CD4-positive, CD25-positive, alpha-beta regulatory T cell (primary cell): ENCODE measurements at regions not wholly inside any gene's neighbourhood (a gene's known extent, or its start where the extent isn't known, plus 50 kb on each side); places are given as distances from the start of the nearest gene placed in this dataset.
A peak's percentile ranks its signal among the peaks of the same experiment; 100 is the strongest.
"Not testable (repeated sequence)": the region's sequence is repeated elsewhere in the genome, so short reads cannot be mapped to it uniquely, and the experiment has no call there.

Source experiments
- ATAC-seq, 2 donors: fragments of 150-1000 bp; cut with Tn5 transposase; one replicate each; pipeline ENCODE4 v1.10.0; 2021; ENCODE audit warnings: low read depth in 2 of 2, moderate number of reproducible peaks in 2 of 2, moderate library complexity in 1 of 2
- DNase-seq, 3 donors: peaks; one replicate each; pipeline versions ENCODE4 v3.0.0 to v3.0.0-alpha.2; 2012 to 2022; ENCODE audit warnings: mixed read lengths in 1 of 3
- H3K27ac ChIP-seq: one replicate; pipeline ENCODE4 v1.7.0; 2013; ENCODE audit warnings: mild to moderate bottlenecking, low read length; ENCODE audit not compliant: insufficient read depth, poor library complexity, severe bottlenecking
- H3K27me3 ChIP-seq: one replicate; pipeline ENCODE4 v1.7.0; 2013; ENCODE audit warnings: low read length; ENCODE audit not compliant: control insufficient read depth, insufficient read depth
- H3K36me3 ChIP-seq: one replicate; pipeline ENCODE4 v1.7.0; 2013; ENCODE audit warnings: mild to moderate bottlenecking, low read length, moderate library complexity; ENCODE audit not compliant: control insufficient read depth, insufficient read depth
- H3K4me1 ChIP-seq: 2 replicates; pipeline ENCODE4 v1.7.0; 2013; ENCODE audit warnings: mild to moderate bottlenecking, low read length; ENCODE audit not compliant: insufficient read depth, control insufficient read depth, poor library complexity, severe bottlenecking
- H3K4me3 ChIP-seq: one replicate; pipeline ENCODE4 v1.7.0; 2013; ENCODE audit warnings: low read depth, mild to moderate bottlenecking, low read length, moderate library complexity
- H3K9me3 ChIP-seq, 2 experiments: 1 replicate in 1 of 2; 2 replicates in 1 of 2; pipeline ENCODE4 v1.7.0; 2013; ENCODE audit warnings: low read length in 2 of 2, mild to moderate bottlenecking in 1 of 2, moderate library complexity in 1 of 2; ENCODE audit not compliant: control insufficient read depth in 2 of 2
- H3K27ac Mint-ChIP-seq, 3 donors: one replicate each; pipeline ENCODE4 v1.8.0; 2020 to 2022; ENCODE audit warnings: mild to moderate bottlenecking in 3 of 3, mixed read lengths in 3 of 3, moderate library complexity in 2 of 3
- H3K27me3 Mint-ChIP-seq: one replicate; pipeline ENCODE4 v1.8.0; 2022; ENCODE audit warnings: mild to moderate bottlenecking, mixed read lengths
- H3K36me3 Mint-ChIP-seq: one replicate; pipeline ENCODE4 v1.8.0; 2020; ENCODE audit warnings: mixed read lengths
- H3K4me1 Mint-ChIP-seq, 4 donors: one replicate each; pipeline ENCODE4 v1.8.0; 2020 to 2022; ENCODE audit warnings: mixed read lengths in 4 of 4, mild to moderate bottlenecking in 1 of 4
- H3K4me3 Mint-ChIP-seq, 4 donors: one replicate each; pipeline ENCODE4 v1.8.0; 2020 to 2022; ENCODE audit warnings: mild to moderate bottlenecking in 4 of 4, mixed read lengths in 4 of 4, moderate library complexity in 3 of 4
- H3K9me3 Mint-ChIP-seq, 7 donors: one replicate each; pipeline ENCODE4 v1.8.0; 2020 to 2022; ENCODE audit warnings: mixed read lengths in 7 of 7, mild to moderate bottlenecking in 3 of 7, moderate library complexity in 2 of 7

DNA sequence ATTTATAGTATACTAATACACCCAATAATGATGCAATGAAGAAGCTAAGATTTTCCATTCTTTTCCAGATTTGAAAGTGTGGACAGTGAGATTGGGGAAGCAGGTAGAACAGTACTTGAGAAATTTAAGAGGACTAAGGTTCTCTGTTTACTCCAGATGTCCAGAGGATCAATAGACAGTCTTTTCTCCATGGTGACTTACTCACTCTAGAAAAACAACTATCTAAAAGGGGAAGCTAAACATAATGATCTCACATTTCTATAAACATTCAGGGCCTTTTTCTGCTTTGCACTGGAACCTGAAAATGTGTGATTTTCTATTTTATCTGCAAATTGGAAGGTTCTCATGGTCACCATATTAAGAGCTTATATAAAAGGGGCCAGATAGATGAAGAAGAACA, 93.9 kb upstream of the ZBTB18 start:
- Mint-ChIP-seq H3K27me3 (peaks cover 22% of the 10 kb centered on the region), H3K9me3 (no peaks in the 10 kb centered on the region), H3K4me3 (no peak overlapping the region), H3K4me1 (no peaks in the 10 kb centered on the region), H3K27ac (no peak overlapping the region), H3K36me3 (no peaks in the 10 kb centered on the region)
- H3K27me3 ChIP-seq = peaks cover 2% of the 10 kb centered on the region
- H3K36me3 ChIP-seq = no peaks in the 10 kb centered on the region
- DNase-seq (no peak), ATAC-seq (no peak)
- H3K4me3 ChIP-seq = no peak overlapping the region
- no peaks in the 10 kb centered on the region for H3K9me3 ChIP-seq
- H3K4me1 ChIP-seq = no peaks in the 10 kb centered on the region
- no peak overlapping the region for H3K27ac ChIP-seq

- Mint-ChIP-seq H3K9me3 (no peaks in the 10 kb centered on the region), H3K36me3 (no peaks in the 10 kb centered on the region), H3K4me3 (no peak overlapping the region), H3K27ac (no peak overlapping the region), H3K27me3 (peaks cover 28% of the 10 kb centered on the region), H3K4me1 (no peaks in the 10 kb centered on the region)
- Histone ChIP-seq H3K27ac (no peak overlapping the region), H3K4me3 (no peak overlapping the region), H3K4me1 (no peaks in the 10 kb centered on the region), H3K27me3 (peaks cover 2% of the 10 kb centered on the region), H3K36me3 (no peaks in the 10 kb centered on the region), H3K9me3 (no peaks in the 10 kb centered on the region)
- DNase-seq (no peak), ATAC-seq (no peak)
These were observed 94.6 kb upstream of the ZBTB18 start for GRCh38 chr1:243956450-243956849.

DNA sequence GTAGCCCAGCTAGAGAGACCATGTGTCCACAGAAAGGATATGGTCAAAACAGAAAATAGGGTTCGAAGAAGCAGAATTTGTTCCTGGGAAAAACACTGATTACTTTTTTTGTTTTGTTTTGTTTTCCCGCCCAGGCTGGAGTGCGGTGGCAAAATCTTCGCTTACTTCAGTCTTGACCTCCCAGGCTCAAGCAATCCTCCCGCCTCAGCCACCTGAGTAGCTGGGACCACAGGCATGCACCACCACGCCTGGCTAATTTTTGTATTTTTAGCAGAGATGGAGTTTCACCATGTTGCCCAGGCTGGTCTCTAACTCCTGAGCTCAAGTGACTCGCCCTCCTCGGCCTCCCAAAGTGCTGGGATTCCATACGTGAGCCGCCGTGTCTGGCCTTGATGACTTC, 99.9 kb upstream of the ZBTB18 start:
- H3K36me3 ChIP-seq = not testable (repeated sequence)
- H3K27me3 Mint-ChIP-seq = peaks cover 14% of the 10 kb centered on the region

DNA sequence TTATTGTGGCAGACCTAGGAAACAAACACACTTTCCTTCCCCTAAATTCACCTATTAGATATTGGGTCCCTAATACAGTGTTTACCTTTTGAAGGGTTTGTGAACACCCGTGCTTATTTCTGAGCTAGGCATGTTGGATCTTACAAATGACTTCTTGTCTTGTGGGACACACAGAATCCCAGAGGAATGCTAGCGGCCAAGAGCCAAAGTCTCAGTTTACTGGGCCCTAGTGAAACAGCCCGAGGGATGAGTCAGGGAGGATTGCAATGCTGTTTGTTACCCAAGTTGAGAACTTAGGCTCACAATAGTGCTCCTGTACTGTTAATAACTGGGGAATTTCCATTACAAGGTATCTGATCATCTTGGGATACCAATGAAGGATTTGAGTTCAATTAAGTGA, 100.1 kb upstream of the AKT3 start:
- no peak overlapping the region for H3K4me3 ChIP-seq
- no peak for DNase-seq
- ATAC-seq = no peak
- no peaks in the 10 kb centered on the region for H3K36me3 Mint-ChIP-seq
- H3K4me1 Mint-ChIP-seq = peaks cover 0 to 2% (median 0%) of the 10 kb centered on the region in 4 donors
- no peaks in the 10 kb centered on the region for H3K36me3 ChIP-seq
- peaks cover 8% of the 10 kb centered on the region for H3K27me3 Mint-ChIP-seq
- H3K9me3 ChIP-seq = no peaks in the 10 kb centered on the region
- H3K4me3 Mint-ChIP-seq = no peak overlapping the region
- no peaks in the 10 kb centered on the region for H3K9me3 Mint-ChIP-seq
- H3K27ac Mint-ChIP-seq = no peak overlapping the region
- no peaks in the 10 kb centered on the region for H3K4me1 ChIP-seq
- no peaks in the 10 kb centered on the region for H3K27me3 ChIP-seq
- H3K27ac ChIP-seq = no peak overlapping the region

More for the DNA sequence above, 99.9 kb upstream of the ZBTB18 start:
- not testable (repeated sequence) for H3K27me3 ChIP-seq, H3K27ac ChIP-seq, H3K4me3 Mint-ChIP-seq, H3K27ac Mint-ChIP-seq, H3K9me3 Mint-ChIP-seq, H3K4me1 ChIP-seq, H3K9me3 ChIP-seq, ATAC-seq, H3K4me3 ChIP-seq, H3K36me3 Mint-ChIP-seq, H3K4me1 Mint-ChIP-seq, DNase-seq

- no peaks in the 10 kb centered on the region for H3K27me3 ChIP-seq
- no peak overlapping the region for H3K27ac ChIP-seq
- no peak for ATAC-seq
- DNase-seq = peak in 2 of 3 donors; percentile 20 to 39
- Mint-ChIP-seq H3K4me3 (no peak overlapping the region), H3K27ac (no peak overlapping the region), H3K4me1 (peaks cover 0 to 2% (median 0%) of the 10 kb centered on the region in 4 donors), H3K9me3 (no peaks in the 10 kb centered on the region), H3K27me3 (peaks cover 12% of the 10 kb centered on the region), H3K36me3 (no peaks in the 10 kb centered on the region)
- no peaks in the 10 kb centered on the region for H3K9me3 ChIP-seq
- H3K36me3 ChIP-seq = no peaks in the 10 kb centered on the region
- H3K4me1 ChIP-seq = no peaks in the 10 kb centered on the region
- H3K4me3 ChIP-seq = no peak overlapping the region
These were observed 96.9 kb upstream of the AKT3 start for GRCh38 chr1:243946946-243947345.

DNA sequence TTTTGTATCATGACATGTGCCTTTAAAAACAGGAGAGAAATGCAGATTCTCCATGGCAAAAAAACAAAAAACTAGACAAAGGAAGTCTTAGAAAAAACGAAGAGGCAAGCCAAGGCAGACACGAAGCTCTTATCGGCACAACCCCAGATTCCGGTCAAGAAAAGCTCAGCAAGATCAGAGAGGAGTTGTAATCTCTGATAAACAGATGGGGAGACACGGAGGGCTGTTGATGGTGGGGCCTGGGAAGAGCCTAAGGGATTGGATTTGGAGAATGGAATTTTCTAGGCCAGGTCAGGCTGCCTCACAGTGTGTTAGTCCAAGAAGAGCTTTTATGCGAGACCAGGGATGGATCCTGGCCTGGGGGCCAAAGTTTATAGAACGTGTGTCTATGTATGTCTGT, 96.2 kb upstream of the AKT3 start:
- Histone ChIP-seq H3K4me3 (no peak overlapping the region), H3K4me1 (no peaks in the 10 kb centered on the region), H3K9me3 (no peaks in the 10 kb centered on the region), H3K36me3 (no peaks in the 10 kb centered on the region), H3K27ac (no peak overlapping the region), H3K27me3 (no peaks in the 10 kb centered on the region)
- Mint-ChIP-seq H3K27me3 (peaks cover 8% of the 10 kb centered on the region), H3K9me3 (no peaks in the 10 kb centered on the region), H3K4me3 (no peak overlapping the region), H3K36me3 (no peaks in the 10 kb centered on the region), H3K4me1 (peaks cover 0 to 2% (median 0%) of the 10 kb centered on the region in 4 donors), H3K27ac (no peak overlapping the region)
- no peak for ATAC-seq
- no peak for DNase-seq

GRCh38 chr1:243945727-243946126, 95.7 kb upstream of the AKT3 start:
- Mint-ChIP-seq H3K9me3 (no peaks in the 10 kb centered on the region), H3K4me3 (no peak overlapping the region), H3K27ac (no peak overlapping the region), H3K27me3 (peaks cover 8% of the 10 kb centered on the region), H3K36me3 (no peaks in the 10 kb centered on the region), H3K4me1 (peaks cover 0 to 2% (median 0%) of the 10 kb centered on the region in 4 donors)
- Histone ChIP-seq H3K27ac (no peak overlapping the region), H3K4me3 (no peak overlapping the region), H3K36me3 (no peaks in the 10 kb centered on the region), H3K27me3 (no peaks in the 10 kb centered on the region), H3K9me3 (no peaks in the 10 kb centered on the region), H3K4me1 (no peaks in the 10 kb centered on the region)
- ATAC-seq = no peak
- DNase-seq = no peak

GRCh38 chr1:243944429-243945160, 94.6 kb upstream of the AKT3 start:
- H3K27me3 Mint-ChIP-seq = peaks cover 9% of the 10 kb centered on the region
- Histone ChIP-seq H3K36me3 (no peaks in the 10 kb centered on the region), H3K27ac (no peak overlapping the region), H3K4me1 (no peaks in the 10 kb centered on the region), H3K27me3 (no peaks in the 10 kb centered on the region), H3K9me3 (no peaks in the 10 kb centered on the region), H3K4me3 (no peak overlapping the region)
- no peaks in the 10 kb centered on the region for H3K9me3 Mint-ChIP-seq
- no peak overlapping the region for H3K4me3 Mint-ChIP-seq
- peaks cover 0 to 2% (median 0%) of the 10 kb centered on the region in 4 donors for H3K4me1 Mint-ChIP-seq
- no peak overlapping the region for H3K27ac Mint-ChIP-seq
- DNase-seq (no peak), ATAC-seq (no peak)
- no peaks in the 10 kb centered on the region for H3K36me3 Mint-ChIP-seq
